ENCODE measurements at regions not wholly inside any gene's neighbourhood (a gene's known extent, or its start where the extent isn't known, plus 50 kb on each side); places are given as distances from the start of the nearest gene placed in this dataset.

DNA sequence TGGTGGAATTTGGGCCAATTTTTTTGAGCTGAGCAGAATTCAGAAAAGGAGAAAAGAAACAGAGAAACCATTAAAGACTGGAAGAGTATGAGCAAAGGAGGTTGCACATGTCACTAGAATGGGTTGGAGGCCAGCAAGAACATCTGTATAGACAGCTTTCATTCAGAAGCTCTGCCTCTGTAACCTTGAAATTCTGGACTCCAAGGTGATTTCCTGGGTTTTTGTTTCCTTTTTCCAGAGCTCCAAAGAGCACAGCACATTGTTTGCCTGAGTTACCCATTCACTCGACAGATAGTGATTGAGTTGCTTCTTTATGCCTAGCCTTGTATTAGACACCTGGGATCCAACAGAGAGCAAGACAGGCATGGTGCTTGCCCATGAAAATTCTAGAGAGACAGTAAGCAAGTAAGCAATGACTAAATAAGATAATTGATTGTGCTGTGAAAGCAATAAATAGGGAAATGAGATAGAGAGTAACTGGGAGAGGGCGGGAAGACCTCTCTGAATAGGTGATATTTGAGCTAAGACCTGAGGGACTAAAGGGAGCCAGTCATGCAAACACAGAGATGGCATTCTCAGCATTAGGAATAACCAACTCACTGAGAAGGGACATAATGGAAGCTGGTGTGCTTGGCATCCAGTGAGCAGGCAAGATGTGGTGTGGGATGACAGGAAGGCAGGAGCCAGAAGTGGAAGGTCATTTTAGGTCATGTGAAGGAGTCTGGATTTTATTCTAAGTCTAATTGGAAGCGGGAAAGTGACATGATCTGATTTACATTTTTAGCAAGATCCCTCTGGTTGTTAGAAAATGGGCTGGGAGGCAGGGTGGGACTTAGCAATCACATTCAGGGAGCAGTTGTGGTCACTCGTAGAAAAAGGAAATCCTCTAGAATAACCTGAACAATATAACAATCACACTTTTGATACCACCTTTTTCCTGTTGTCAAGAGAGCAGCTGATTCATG is 197.5 kb downstream of the HS3ST3A1 start:
- no peak for TF ChIP-seq CREB1 (IDR thresholded peaks at IDR 0.05)
- no peak for TF ChIP-seq EP300 (IDR thresholded peaks at IDR 0.05; ENCODE audit: borderline replicate concordance in 1 of 2, low read depth in 2 of 2, low read length in 2 of 2)
- TF ChIP-seq, protein P1, sequence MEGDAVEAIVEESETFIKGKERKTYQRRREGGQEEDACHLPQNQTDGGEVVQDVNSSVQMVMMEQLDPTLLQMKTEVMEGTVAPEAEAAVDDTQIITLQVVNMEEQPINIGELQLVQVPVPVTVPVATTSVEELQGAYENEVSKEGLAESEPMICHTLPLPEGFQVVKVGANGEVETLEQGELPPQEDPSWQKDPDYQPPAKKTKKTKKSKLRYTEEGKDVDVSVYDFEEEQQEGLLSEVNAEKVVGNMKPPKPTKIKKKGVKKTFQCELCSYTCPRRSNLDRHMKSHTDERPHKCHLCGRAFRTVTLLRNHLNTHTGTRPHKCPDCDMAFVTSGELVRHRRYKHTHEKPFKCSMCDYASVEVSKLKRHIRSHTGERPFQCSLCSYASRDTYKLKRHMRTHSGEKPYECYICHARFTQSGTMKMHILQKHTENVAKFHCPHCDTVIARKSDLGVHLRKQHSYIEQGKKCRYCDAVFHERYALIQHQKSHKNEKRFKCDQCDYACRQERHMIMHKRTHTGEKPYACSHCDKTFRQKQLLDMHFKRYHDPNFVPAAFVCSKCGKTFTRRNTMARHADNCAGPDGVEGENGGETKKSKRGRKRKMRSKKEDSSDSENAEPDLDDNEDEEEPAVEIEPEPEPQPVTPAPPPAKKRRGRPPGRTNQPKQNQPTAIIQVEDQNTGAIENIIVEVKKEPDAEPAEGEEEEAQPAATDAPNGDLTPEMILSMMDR (IDR thresholded peaks at IDR 0.05; ENCODE audit: control extremely low read depth in 1 of 3, insufficient read depth in 1 of 3, low read depth in 1 of 3, low read length in 3 of 3) = no peak
